Endothelial cell of umbilical vein (primary cell): ENCODE measurements at regions not wholly inside any gene's neighbourhood (a gene's known extent, or its start where the extent isn't known, plus 50 kb on each side); places are given as distances from the start of the nearest gene placed in this dataset.

Source experiments
- BruUV-seq: library from RNA; stranded (reverse); fragments of 400-500 nt; replicated peaks from 2 replicates; lab custom pipeline; 2021; lab: Mats Ljungman, UMichigan
- CTCF ChIA-PET: fragments of 300-600, 350-600 bp; sonication (Branson Sonifier 250); formaldehyde crosslinking; loops from one replicate; lab custom pipeline; 2021; ENCODE audit warnings: antibody characterized with exemption, inconsistent platforms; lab: Charles Lee
- POLR2A ChIA-PET: fragments of 300-600, 350-600 bp; sonication (Branson Sonifier 250); formaldehyde crosslinking; loops from one replicate; lab custom pipeline; 2021; ENCODE audit warnings: antibody characterized with exemption, inconsistent platforms; lab: Charles Lee
- DNase-seq: peaks from one replicate; pipeline ENCODE4 v3.0.0-alpha.2; 2011; ENCODE audit warnings: low read depth, low spot score
- FAIRE-seq: peaks from 2 replicates; lab custom pipeline; 2011; peaks lifted over from hg19 to GRCh38; lab: Jason Lieb, UNC
- H2AFZ ChIP-seq: 2 replicates; pipeline ENCODE4 v1.6.0; 2012; ENCODE audit warnings: low read depth, low read length, control low read depth, inconsistent platforms
- H3K27ac ChIP-seq: 2 replicates; pipeline ENCODE4 v1.5.1; 2011; ENCODE audit warnings: low read depth, mild to moderate bottlenecking, control low read depth, low read length, moderate library complexity; ENCODE audit not compliant: insufficient read depth
- H3K27me3 ChIP-seq, 2 experiments: 2 replicates each; pipeline versions ENCODE4 v1.6.0 to v1.6.1; 2011; ENCODE audit warnings: low read length in 2 of 2, mixed read lengths in 1 of 2; ENCODE audit not compliant: control insufficient read depth in 2 of 2, insufficient read depth in 2 of 2
- H3K36me3 ChIP-seq, 2 experiments: 2 replicates in 1 of 2; 3 replicates in 1 of 2; pipeline ENCODE4 v1.5.1; 2011; ENCODE audit warnings: low read length in 2 of 2, mild to moderate bottlenecking in 1 of 2, moderate library complexity in 1 of 2; ENCODE audit not compliant: control insufficient read depth in 2 of 2, insufficient read depth in 2 of 2; ENCODE audit errors: extremely low read depth in 1 of 2
- H3K4me1 ChIP-seq: 3 replicates; pipeline ENCODE4 v1.5.1; 2011; ENCODE audit warnings: mild to moderate bottlenecking, low read length; ENCODE audit not compliant: control insufficient read depth, insufficient read depth; ENCODE audit errors: extremely low read depth
- H3K4me2 ChIP-seq: 2 replicates; pipeline ENCODE4 v1.6.1; 2011; ENCODE audit warnings: low read length, control low read depth, mixed read lengths; ENCODE audit not compliant: insufficient read depth
- H3K4me3 ChIP-seq, 3 experiments: fragments of 200-600 bp in 1 of 3; sonication (generic), shearing (Covaris generic) in 1 of 3; replicated peaks in 1 of 3; 2 replicates each; pipeline ENCODE4 v1.5.1; 2011 to 2016; ENCODE audit warnings: control low read depth in 3 of 3, low read length in 3 of 3, mild to moderate bottlenecking in 2 of 3, inconsistent platforms in 1 of 3, low read depth in 1 of 3, moderate library complexity in 1 of 3; ENCODE audit not compliant: insufficient read depth in 1 of 3
- H3K79me2 ChIP-seq: 2 replicates; pipeline ENCODE4 v1.6.0; 2012; ENCODE audit warnings: low read length, inconsistent platforms; ENCODE audit not compliant: control insufficient read depth, insufficient read depth
- H3K9ac ChIP-seq: replicated peaks from 2 replicates; pipeline ENCODE3; 2011; ENCODE audit warnings: low read length, control low read depth; ENCODE audit not compliant: insufficient read depth; ENCODE audit errors: extremely low read depth
- H3K9me1 ChIP-seq: replicated peaks from 3 replicates; pipeline ENCODE4 v1.6.0; 2011; ENCODE audit warnings: mild to moderate bottlenecking, low read length; ENCODE audit not compliant: control insufficient read depth, insufficient read depth; ENCODE audit errors: extremely low read depth
- H3K9me3 ChIP-seq: replicated peaks from 2 replicates; pipeline ENCODE4 v1.5.1; 2012; ENCODE audit warnings: low read length, inconsistent platforms; ENCODE audit not compliant: control insufficient read depth, insufficient read depth
- H4K20me1 ChIP-seq: replicated peaks from 2 replicates; pipeline ENCODE3; 2011; ENCODE audit warnings: mild to moderate bottlenecking, low read length; ENCODE audit not compliant: control insufficient read depth, insufficient read depth; ENCODE audit errors: extremely low read depth
- CTCF ChIP-seq, 2 donors: IDR thresholded peaks; 1 replicate in 1 of 2; 2 replicates in 1 of 2; pipeline ENCODE4 v1.5.1; 2011; ENCODE audit warnings: low read length in 2 of 2, mild to moderate bottlenecking in 2 of 2, moderate library complexity in 2 of 2, control low read depth in 1 of 2, inconsistent platforms in 1 of 2, low read depth in 1 of 2; ENCODE audit not compliant: insufficient read depth in 1 of 2; ENCODE audit errors: extremely low read depth in 1 of 2
- EZH2 ChIP-seq: IDR thresholded peaks from 2 replicates; pipeline ENCODE4 v1.6.1; 2012; ENCODE audit warnings: borderline replicate concordance, low read depth, mild to moderate bottlenecking, moderate library complexity, low read length, inconsistent platforms; ENCODE audit not compliant: severe bottlenecking
- FOS ChIP-seq: IDR thresholded peaks from 2 replicates; pipeline ENCODE4 v1.6.1; 2011; ENCODE audit warnings: mild to moderate bottlenecking, low read length, moderate library complexity, borderline replicate concordance; ENCODE audit not compliant: insufficient read depth
- GATA2 ChIP-seq: IDR thresholded peaks from 2 replicates; pipeline ENCODE4 v1.7.0; 2011; ENCODE audit warnings: low read depth, mild to moderate bottlenecking, moderate library complexity, mixed read lengths, low read length; ENCODE audit not compliant: insufficient read length, insufficient read depth
- JUN ChIP-seq: IDR thresholded peaks from 2 replicates; pipeline ENCODE4 v1.6.1; 2011; ENCODE audit warnings: borderline replicate concordance, low read depth; ENCODE audit not compliant: insufficient read length, insufficient read depth
- MAX ChIP-seq: IDR thresholded peaks from 2 replicates; pipeline ENCODE4 v1.6.1; 2011; ENCODE audit not compliant: insufficient read depth, insufficient read length
- MYC ChIP-seq: IDR thresholded peaks from one replicate; pipeline ENCODE4 v1.6.1; 2011; ENCODE audit warnings: mild to moderate bottlenecking, low read depth, low read length
- POLR2A ChIP-seq: IDR thresholded peaks from 2 replicates; pipeline ENCODE4 v1.6.1; 2012; ENCODE audit warnings: low read depth, mild to moderate bottlenecking, control low read depth, low read length
- POLR2AphosphoS5 ChIP-seq: IDR thresholded peaks from 2 replicates; pipeline ENCODE4 v1.6.1; 2012; ENCODE audit warnings: low read depth, mild to moderate bottlenecking, control low read depth, low read length, moderate library complexity; ENCODE audit not compliant: insufficient read depth
- dilution Hi-C: fragments of 300-500 bp; cut with MboI; formaldehyde crosslinking; loops from one replicate; pipeline ENCODE4 v1.15.0; 2019; ENCODE audit warnings: low sequenced_read_pairs; ENCODE audit not compliant: extremely low pct_ligation_motif_present
- intact Hi-C: fragments of 100-400 bp; cut with micrococcal nuclease; formaldehyde crosslinking; loops from one replicate; pipeline ENCODE4 v1.10.0; 2022

GRCh38 chr6:119818876-119819275 lies 469.3 kb upstream of the MAN1A1 start:
- no peak overlapping the region for H3K4me3 ChIP-seq
- no peak for FAIRE-seq
- ChIA-PET CTCF (no interaction called here), POLR2A (no interaction called here)
- H2AFZ ChIP-seq: no peak overlapping the region
- H3K36me3 ChIP-seq: no peaks in the 10 kb centered on the region
- H4K20me1 ChIP-seq: no peaks in the 10 kb centered on the region
- TF ChIP-seq POLR2AphosphoS5 (no peak), GATA2 (no peak), MYC (no peak), FOS (no peak), POLR2A (no peak), EZH2 (no peak), MAX (no peak), JUN (no peak), CTCF (IDR thresholded peaks at IDR 0.05; ENCODE audit: extremely low read depth in 1 of 2, insufficient read depth in 1 of 2, low read depth in 1 of 2, low read length in 2 of 2) (no peak)
- BruUV-seq: no TSS peak
- intact Hi-C loops (no loop called here), dilution Hi-C loops (no loop called here)
- no peaks in the 10 kb centered on the region for H3K9me3 ChIP-seq
- H3K4me1 ChIP-seq: no peaks in the 10 kb centered on the region
- H3K27me3 ChIP-seq: no peaks in the 10 kb centered on the region
- H3K9me1 ChIP-seq: no peaks in the 10 kb centered on the region
- no peaks in the 10 kb centered on the region for H3K79me2 ChIP-seq
- no peak overlapping the region for H3K4me2 ChIP-seq
- no peak overlapping the region for H3K27ac ChIP-seq
- DNase-seq: no peak
- H3K9ac ChIP-seq: no peak overlapping the region
